Hepatocyte (in vitro differentiated cells): ENCODE measurements at regions not wholly inside any gene's neighbourhood (a gene's known extent, or its start where the extent isn't known, plus 50 kb on each side); places are given as distances from the start of the nearest gene placed in this dataset.

Source experiments
- CTCF ChIP-seq: fragments of 200-600 bp; sonication (generic); IDR thresholded peaks from 2 replicates; pipeline ENCODE4 v1.5.1; 2016; ENCODE audit warnings: antibody characterized with exemption, mild to moderate bottlenecking; ENCODE audit not compliant: poor library complexity
- EZH2 ChIP-seq: fragments of 200-600 bp; sonication (generic); IDR thresholded peaks from 2 replicates; pipeline ENCODE4 v1.6.1; 2016; ENCODE audit warnings: antibody characterized with exemption, mild to moderate bottlenecking, borderline replicate concordance

GRCh38 chr6:115796829-115797228, 263.9 kb downstream of the FRK start:
- TF ChIP-seq CTCF, result no peak
- no peak for TF ChIP-seq EZH2
